Heart left ventricle (tissue), 16 donors: ENCODE measurements at regions not wholly inside any gene's neighbourhood (a gene's known extent, or its start where the extent isn't known, plus 50 kb on each side); places are given as distances from the start of the nearest gene placed in this dataset.

ENCODE experiments used
- ATAC-seq, 4 donors: fragments of 200-7000 bp; cut with Tn5 transposase; one replicate each; pipeline ENCODE4 v1.9.1; 2020 to 2022; ENCODE audit warnings: moderate library complexity in 4 of 4, mild to moderate bottlenecking in 3 of 4, moderate number of reproducible peaks in 1 of 4
- DNase-seq, 5 donors: peaks; one replicate each; pipeline ENCODE4 v3.0.0-alpha.2; 2020
- H3K27ac ChIP-seq, 12 donors: fragments of 200-600 bp; sonication (generic) in 4 of 12; one replicate each; pipeline versions ENCODE4 v1.5.0 to v1.8.0; 2016 to 2022; ENCODE audit warnings: mild to moderate bottlenecking in 2 of 12
- H3K27me3 ChIP-seq, 9 donors: fragments of 200-600 bp; sonication (generic) in 2 of 9; one replicate each; pipeline versions ENCODE4 v1.5.1 to v1.8.0; 2016 to 2022; ENCODE audit warnings: mild to moderate bottlenecking in 3 of 9
- H3K36me3 ChIP-seq, 9 donors: fragments of 200-600 bp; sonication (generic) in 2 of 9; one replicate each; pipeline versions ENCODE4 v1.5.0 to v1.8.0; 2018 to 2022; ENCODE audit warnings: mild to moderate bottlenecking in 2 of 9
- H3K4me1 ChIP-seq, 12 donors: fragments of 200-600 bp; sonication (generic) in 4 of 12; one replicate each; pipeline versions ENCODE4 v1.5.0 to v1.8.0; 2016 to 2022; ENCODE audit warnings: mild to moderate bottlenecking in 3 of 12
- H3K4me3 ChIP-seq, 12 donors: fragments of 200-600 bp; sonication (generic) in 4 of 12; one replicate each; pipeline versions ENCODE4 v1.5.0 to v1.8.0; 2017 to 2022; ENCODE audit warnings: mild to moderate bottlenecking in 9 of 12, moderate library complexity in 4 of 12
- H3K9me3 ChIP-seq, 12 donors: fragments of 200-600 bp; sonication (generic) in 4 of 12; one replicate each; pipeline versions ENCODE4 v1.5.0 to v1.8.0; 2016 to 2022; ENCODE audit warnings: mild to moderate bottlenecking in 1 of 12
- POLR2A ChIP-seq, 2 donors: fragments of 450-650 bp; IDR thresholded peaks; one replicate each; pipeline ENCODE4 v1.6.1; 2017; ENCODE audit warnings: antibody characterized with exemption in 2 of 2, mild to moderate bottlenecking in 2 of 2, moderate library complexity in 2 of 2
- WGBS, 4 donors: extraction: QIAGEN DNeasy Blood & Tissue Kit in 2 of 4; methylation state at CpG; one replicate each; pipeline versions ENCODE4 v1.1.5 to v1.1.7; 2013 to 2018; 5-methylcytosine and 5-hydroxymethylcytosine counted together
- intact Hi-C, 10 donors: fragments of 100-400 bp; cut with DNase I; formaldehyde crosslinking; loops; one replicate each; pipeline versions ENCODE4 v1.11.1 to v1.14.2; 2022
- TF ChIP-seq, protein P1 (sequence below), 12 donors: fragments of 200-600 bp; sonication (generic) in 4 of 12; IDR thresholded peaks; one replicate each; pipeline versions ENCODE4 v1.5.0 to v1.8.0; 2018 to 2022; ENCODE audit warnings: antibody characterized with exemption in 12 of 12, mild to moderate bottlenecking in 5 of 12
- donor health status: ischemic (EF 13 %, LVEDD 7.1; RV severe dilation, severe dysfunction).
- donor health status: healthy with polysubstance abuse.
- donor health status: DM: no; HTN: yes; CAD: no.
- donor health status: DM: no; HTN: no; CAD: no.
- donor health status: ischemic (EF 25% LVEDD 6.9; RV normal size, moderate dysfunction).
- donor health status: ischemic (EF 25% LVEDD 5.7; RV mildly dilated, moderate dysfunction).
- donor health status: healthy.
- donor health status: DM: yes; HTN: yes; CAD: no.
- donor health status: ischemic (EF 35%, LVEDD 5.7; RV mildly dilated, moderate dysfunction).
- donor health status: nonischemic (EF 11% LVEDD 7.7; RV severe dilation, severe dysfunction).
- donor health status: DM: yes; HTN: yes; CAD: no.
- donor health status: PGD.
- donor health status: ischemic (EF 29% LVEDD 5.4; RV normal size, mild dysfunction).
- donor health status: nonischemic (EF 23%, LVEDD 6.1; RV moderate dilation, normal function).

DNA sequence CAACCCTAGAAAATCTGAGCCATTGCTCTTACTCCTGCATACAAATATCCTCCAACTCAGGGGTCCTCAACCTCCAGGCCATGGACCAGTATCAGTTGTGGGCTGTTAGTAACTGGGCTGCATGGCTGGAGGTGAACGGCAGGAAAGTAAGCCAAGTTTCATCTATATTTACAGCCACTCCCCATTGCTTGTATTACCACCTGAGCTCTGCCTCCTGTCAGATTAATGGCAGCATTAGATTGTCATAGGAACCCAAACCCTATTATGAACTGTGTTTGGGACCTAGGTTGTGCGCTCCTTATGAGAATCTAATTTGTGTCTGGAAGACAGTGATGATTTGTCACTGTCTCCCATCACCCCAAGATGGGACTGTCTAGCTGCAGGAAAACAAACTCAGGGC is 246.5 kb upstream of the CDIN1 start:
- no peaks in the 10 kb centered on the region for H3K27me3 ChIP-seq
- no peak for DNase-seq
- H3K36me3 ChIP-seq, result no peaks in the 10 kb centered on the region
- no peak overlapping the region for H3K4me3 ChIP-seq
- H3K9me3 ChIP-seq, result no peaks in the 10 kb centered on the region
- no peak for ATAC-seq
- TF ChIP-seq POLR2A (IDR thresholded peaks at IDR 0.05), result no peak
- TF ChIP-seq, protein P1, sequence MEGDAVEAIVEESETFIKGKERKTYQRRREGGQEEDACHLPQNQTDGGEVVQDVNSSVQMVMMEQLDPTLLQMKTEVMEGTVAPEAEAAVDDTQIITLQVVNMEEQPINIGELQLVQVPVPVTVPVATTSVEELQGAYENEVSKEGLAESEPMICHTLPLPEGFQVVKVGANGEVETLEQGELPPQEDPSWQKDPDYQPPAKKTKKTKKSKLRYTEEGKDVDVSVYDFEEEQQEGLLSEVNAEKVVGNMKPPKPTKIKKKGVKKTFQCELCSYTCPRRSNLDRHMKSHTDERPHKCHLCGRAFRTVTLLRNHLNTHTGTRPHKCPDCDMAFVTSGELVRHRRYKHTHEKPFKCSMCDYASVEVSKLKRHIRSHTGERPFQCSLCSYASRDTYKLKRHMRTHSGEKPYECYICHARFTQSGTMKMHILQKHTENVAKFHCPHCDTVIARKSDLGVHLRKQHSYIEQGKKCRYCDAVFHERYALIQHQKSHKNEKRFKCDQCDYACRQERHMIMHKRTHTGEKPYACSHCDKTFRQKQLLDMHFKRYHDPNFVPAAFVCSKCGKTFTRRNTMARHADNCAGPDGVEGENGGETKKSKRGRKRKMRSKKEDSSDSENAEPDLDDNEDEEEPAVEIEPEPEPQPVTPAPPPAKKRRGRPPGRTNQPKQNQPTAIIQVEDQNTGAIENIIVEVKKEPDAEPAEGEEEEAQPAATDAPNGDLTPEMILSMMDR (IDR thresholded peaks at IDR 0.05), result no peak
- H3K27ac ChIP-seq, result no peak overlapping the region
- H3K4me1 ChIP-seq, result peaks cover 0 to 5% (median 0%) of the 10 kb centered on the region in 12 donors
- WGBS, 4 donors, result 95 to 100% (median 98%) methylated on average over 2 of the region's 2 CpGs
- intact Hi-C loops, result no loop called here

GRCh38 chr15:36334059-36334458 is 245.4 kb upstream of the CDIN1 start:
- Histone ChIP-seq H3K27ac (no peak overlapping the region), H3K4me3 (no peak overlapping the region), H3K9me3 (no peaks in the 10 kb centered on the region), H3K36me3 (no peaks in the 10 kb centered on the region), H3K27me3 (no peaks in the 10 kb centered on the region), H3K4me1 (peaks cover 0 to 5% (median 0%) of the 10 kb centered on the region in 12 donors)
- 8 to 20% (median 20%) methylated on average over 3 of the region's 3 CpGs for WGBS, 4 donors
- intact Hi-C loops, result no loop called here
- DNase-seq, result no peak
- TF ChIP-seq, protein P1 (IDR thresholded peaks at IDR 0.05), result no peak
- no peak for ATAC-seq

DNA sequence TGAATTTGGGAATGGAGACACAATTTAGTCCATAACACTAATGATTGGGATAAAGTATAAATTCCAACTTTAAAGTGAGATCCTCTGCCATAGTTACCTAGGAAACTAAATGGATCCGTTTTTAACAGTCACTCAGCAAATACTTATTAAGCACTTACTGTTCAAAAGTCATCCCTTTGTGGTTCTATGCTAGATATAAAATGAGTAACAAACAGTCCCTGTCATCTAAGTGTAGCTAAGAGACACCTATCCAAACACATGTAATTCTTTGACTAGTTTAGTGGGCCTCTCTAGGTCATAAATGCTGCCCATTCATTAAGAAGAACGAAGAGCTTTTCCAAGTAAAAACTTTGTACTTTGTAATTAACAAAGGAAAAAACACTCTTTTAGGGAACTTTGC is 244.2 kb upstream of the CDIN1 start:
- 91 to 95% (median 92%) methylated on average over 2 of the region's 2 CpGs for WGBS, 4 donors
- H3K36me3 ChIP-seq, result no peaks in the 10 kb centered on the region
- ATAC-seq, result no peak
- no peaks in the 10 kb centered on the region for H3K9me3 ChIP-seq
- intact Hi-C loops, result no loop called here
- TF ChIP-seq, protein P1 (IDR thresholded peaks at IDR 0.05), result no peak
- no peak for TF ChIP-seq POLR2A (IDR thresholded peaks at IDR 0.05)
- peaks cover 0 to 5% (median 0%) of the 10 kb centered on the region in 12 donors for H3K4me1 ChIP-seq
- DNase-seq, result no peak
- H3K27me3 ChIP-seq, result no peaks in the 10 kb centered on the region
- no peak overlapping the region for H3K27ac ChIP-seq
- H3K4me3 ChIP-seq, result no peak overlapping the region

DNA sequence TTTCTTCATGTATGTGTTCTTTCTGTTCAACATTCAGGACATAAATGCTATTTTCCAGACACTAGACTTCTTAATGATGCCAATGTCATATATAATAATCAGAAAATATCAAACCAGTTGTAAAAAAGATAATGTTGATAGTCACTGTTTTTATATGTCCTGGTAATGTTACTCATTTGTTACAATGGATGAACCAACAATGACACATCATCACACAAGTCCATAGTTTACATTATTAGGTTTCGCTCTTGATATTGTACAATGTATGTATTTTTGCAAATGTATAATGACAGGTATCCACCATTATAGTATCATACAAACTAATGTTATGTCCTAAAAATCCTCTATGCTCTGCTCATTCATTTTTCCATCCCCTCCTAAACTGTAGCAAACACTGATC is 243.8 kb upstream of the CDIN1 start:
- Histone ChIP-seq H3K27ac (no peak overlapping the region), H3K4me1 (peaks cover 0 to 5% (median 0%) of the 10 kb centered on the region in 12 donors), H3K4me3 (no peak overlapping the region), H3K27me3 (no peaks in the 10 kb centered on the region), H3K9me3 (no peaks in the 10 kb centered on the region), H3K36me3 (no peaks in the 10 kb centered on the region)
- no peak for TF ChIP-seq POLR2A (IDR thresholded peaks at IDR 0.05)
- TF ChIP-seq, protein P1 (IDR thresholded peaks at IDR 0.05), result no peak
- intact Hi-C loops, result no loop called here
- no peak for DNase-seq
- no peak for ATAC-seq
- 96 to 100% (median 99%) methylated on average over 1 of the region's 1 CpG for WGBS, 4 donors
